ENCODE measurements at regions not wholly inside any gene's neighbourhood (a gene's known extent, or its start where the extent isn't known, plus 50 kb on each side); places are given as distances from the start of the nearest gene placed in this dataset.
"Not testable (repeated sequence)": the region's sequence is repeated elsewhere in the genome, so short reads cannot be mapped to it uniquely, and the experiment has no call there.

GRCh38 chr13:53101883-53102282, 73.3 kb downstream of the OLFM4 start:
- Histone ChIP-seq H3K4me3 (ENCODE audit: low read length) (no peak overlapping the region), H3K36me3 (ENCODE audit: control insufficient read depth, insufficient read depth, low read length) (no peaks in the 10 kb centered on the region), H3K9me3 (ENCODE audit: control insufficient read depth, insufficient read depth, low read length) (no peaks in the 10 kb centered on the region), H3K4me1 (ENCODE audit: control insufficient read depth, insufficient read depth, low read length) (no peaks in the 10 kb centered on the region), H3K27me3 (ENCODE audit: control insufficient read depth, insufficient read depth, low read length) (no peaks in the 10 kb centered on the region), H3K27ac (ENCODE audit: low read length) (no peak overlapping the region)
- no CpG with 5 or more reads among the region's 2 CpGs for WGBS (ENCODE audit: insufficient coverage, insufficient read length)
- DNase-seq (ENCODE audit: low read depth, low spot score): no peak

DNA sequence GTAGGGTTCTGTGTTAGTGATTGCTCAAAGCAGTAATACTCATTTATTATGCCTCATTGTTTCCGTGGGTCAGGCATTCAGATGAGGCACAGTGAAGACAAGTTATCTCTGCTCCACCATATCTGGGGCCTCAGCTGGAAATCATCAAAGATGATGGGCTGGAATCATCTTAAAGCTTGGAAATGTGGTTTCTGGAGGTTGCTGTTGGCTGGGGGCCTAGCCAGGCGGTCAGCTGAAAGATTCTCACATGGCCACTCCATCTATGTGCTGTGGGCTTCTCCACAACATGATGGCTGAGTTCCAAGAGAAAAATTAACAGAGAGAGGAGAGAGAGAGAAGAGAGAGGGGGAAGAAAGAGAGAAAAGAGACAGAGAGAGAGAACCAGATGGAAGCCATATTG, 75.5 kb downstream of the OLFM4 start:
- no peak overlapping the region for H3K4me3 ChIP-seq (ENCODE audit: low read length)
- no peaks in the 10 kb centered on the region for H3K27me3 ChIP-seq (ENCODE audit: control insufficient read depth, insufficient read depth, low read length)
- no CpG with 5 or more reads among the region's 2 CpGs for WGBS (ENCODE audit: insufficient coverage, insufficient read length)
- no peaks in the 10 kb centered on the region for H3K9me3 ChIP-seq (ENCODE audit: control insufficient read depth, insufficient read depth, low read length)
- no peaks in the 10 kb centered on the region for H3K36me3 ChIP-seq (ENCODE audit: control insufficient read depth, insufficient read depth, low read length)
- H3K27ac ChIP-seq (ENCODE audit: low read length): no peak overlapping the region
- H3K4me1 ChIP-seq (ENCODE audit: control insufficient read depth, insufficient read depth, low read length): no peaks in the 10 kb centered on the region
- no peak for DNase-seq (ENCODE audit: low read depth, low spot score)

GRCh38 chr13:53105477-53105876, 76.9 kb downstream of the OLFM4 start:
- Histone ChIP-seq H3K4me3 (ENCODE audit: low read length) (no peak overlapping the region), H3K27me3 (ENCODE audit: control insufficient read depth, insufficient read depth, low read length) (no peaks in the 10 kb centered on the region), H3K27ac (ENCODE audit: low read length) (no peak overlapping the region), H3K4me1 (ENCODE audit: control insufficient read depth, insufficient read depth, low read length) (no peaks in the 10 kb centered on the region), H3K36me3 (ENCODE audit: control insufficient read depth, insufficient read depth, low read length) (no peaks in the 10 kb centered on the region), H3K9me3 (ENCODE audit: control insufficient read depth, insufficient read depth, low read length) (no peaks in the 10 kb centered on the region)
- no CpG with 5 or more reads among the region's 3 CpGs for WGBS (ENCODE audit: insufficient coverage, insufficient read length)
- DNase-seq (ENCODE audit: low read depth, low spot score): no peak

DNA sequence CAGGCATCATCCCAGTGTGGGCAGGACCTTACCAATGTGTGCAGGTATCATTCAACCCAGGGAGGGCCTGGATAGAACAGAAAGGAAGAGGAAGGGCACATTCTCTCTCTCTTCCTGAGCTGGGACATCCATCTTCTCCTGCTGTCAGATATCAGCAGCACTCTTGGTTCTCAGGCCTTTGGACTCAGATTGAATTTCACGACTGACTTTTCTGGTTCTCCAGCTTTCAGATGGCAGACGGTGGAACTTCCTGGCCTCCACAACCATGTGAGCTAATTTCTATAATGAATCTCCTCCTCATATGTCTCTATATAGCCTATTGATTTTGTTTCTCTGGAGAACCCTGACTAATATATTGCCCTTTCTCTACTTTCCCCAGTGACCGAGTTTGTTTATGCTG, 77.3 kb downstream of the OLFM4 start:
- no peak overlapping the region for H3K27ac ChIP-seq (ENCODE audit: low read length)

GRCh38 chr13:53110181-53110580, 81.6 kb downstream of the OLFM4 start:
- DNase-seq (ENCODE audit: low read depth, low spot score): no peak

More for the DNA sequence above, 77.3 kb downstream of the OLFM4 start:
- DNase-seq (ENCODE audit: low read depth, low spot score): no peak
- Histone ChIP-seq H3K27me3 (ENCODE audit: control insufficient read depth, insufficient read depth, low read length) (no peaks in the 10 kb centered on the region), H3K36me3 (ENCODE audit: control insufficient read depth, insufficient read depth, low read length) (no peaks in the 10 kb centered on the region), H3K4me1 (ENCODE audit: control insufficient read depth, insufficient read depth, low read length) (no peaks in the 10 kb centered on the region), H3K9me3 (ENCODE audit: control insufficient read depth, insufficient read depth, low read length) (no peaks in the 10 kb centered on the region), H3K4me3 (ENCODE audit: low read length) (no peak overlapping the region)
- no CpG with 5 or more reads among the region's 3 CpGs for WGBS (ENCODE audit: insufficient coverage, insufficient read length)

DNA sequence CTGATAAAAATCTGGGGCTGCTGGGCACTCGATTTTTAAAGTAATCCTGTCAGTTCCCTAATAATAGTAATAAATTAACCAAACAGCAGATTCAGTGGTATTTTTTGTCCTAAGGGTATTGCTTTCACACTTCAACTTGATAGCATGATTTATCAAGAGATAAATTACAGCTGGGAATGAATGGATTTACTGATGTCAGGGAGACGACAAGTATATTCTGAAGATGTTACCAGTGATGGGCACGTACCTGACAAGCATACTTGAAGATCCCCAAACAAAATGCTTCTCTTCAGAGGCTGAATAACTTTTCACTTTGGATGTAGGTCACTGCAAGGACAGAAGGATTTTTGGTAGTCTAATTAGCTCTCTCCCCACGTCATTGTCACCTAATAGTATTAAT, 82.0 kb downstream of the OLFM4 start:
- H3K27me3 ChIP-seq (ENCODE audit: control insufficient read depth, insufficient read depth, low read length): no peaks in the 10 kb centered on the region
- H3K4me1 ChIP-seq (ENCODE audit: control insufficient read depth, insufficient read depth, low read length): no peaks in the 10 kb centered on the region
- no peaks in the 10 kb centered on the region for H3K36me3 ChIP-seq (ENCODE audit: control insufficient read depth, insufficient read depth, low read length)
- no peak overlapping the region for H3K27ac ChIP-seq (ENCODE audit: low read length)
- H3K4me3 ChIP-seq (ENCODE audit: low read length): no peak overlapping the region
- no peak for DNase-seq (ENCODE audit: low read depth, low spot score)
- no CpG with 5 or more reads among the region's 4 CpGs for WGBS (ENCODE audit: insufficient coverage, insufficient read length)
- no peaks in the 10 kb centered on the region for H3K9me3 ChIP-seq (ENCODE audit: control insufficient read depth, insufficient read depth, low read length)

More at GRCh38 chr13:53110181-53110580, 81.6 kb downstream of the OLFM4 start:
- H3K27ac ChIP-seq (ENCODE audit: low read length): no peak overlapping the region
- no peaks in the 10 kb centered on the region for H3K27me3 ChIP-seq (ENCODE audit: control insufficient read depth, insufficient read depth, low read length)
- no CpG with 5 or more reads among the region's 2 CpGs for WGBS (ENCODE audit: insufficient coverage, insufficient read length)
- no peak overlapping the region for H3K4me3 ChIP-seq (ENCODE audit: low read length)
- no peaks in the 10 kb centered on the region for H3K4me1 ChIP-seq (ENCODE audit: control insufficient read depth, insufficient read depth, low read length)
- no peaks in the 10 kb centered on the region for H3K9me3 ChIP-seq (ENCODE audit: control insufficient read depth, insufficient read depth, low read length)
- H3K36me3 ChIP-seq (ENCODE audit: control insufficient read depth, insufficient read depth, low read length): no peaks in the 10 kb centered on the region

DNA sequence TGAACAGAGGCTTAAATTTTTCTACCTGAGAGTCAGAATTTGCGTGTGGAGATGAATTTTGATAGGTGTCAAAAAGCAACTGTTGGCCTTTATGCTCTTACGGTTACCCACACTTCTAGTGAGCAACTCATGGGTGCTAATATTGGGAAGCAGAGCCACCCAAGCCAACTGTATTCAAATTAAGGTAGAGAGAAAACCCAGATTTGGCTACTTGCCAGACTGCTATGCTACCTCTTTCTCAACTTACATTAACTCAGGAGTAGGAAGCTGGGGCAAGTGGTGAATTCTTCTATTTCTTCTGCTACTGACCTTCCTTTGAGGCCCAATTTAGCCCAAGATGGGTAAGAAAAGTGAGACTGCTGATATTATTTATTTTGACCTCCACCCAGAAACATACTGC, 83.9 kb downstream of the OLFM4 start:
- no peaks in the 10 kb centered on the region for H3K9me3 ChIP-seq (ENCODE audit: control insufficient read depth, insufficient read depth, low read length)
- no peaks in the 10 kb centered on the region for H3K36me3 ChIP-seq (ENCODE audit: control insufficient read depth, insufficient read depth, low read length)
- H3K4me1 ChIP-seq (ENCODE audit: control insufficient read depth, insufficient read depth, low read length): no peaks in the 10 kb centered on the region
- DNase-seq (ENCODE audit: low read depth, low spot score): no peak
- H3K4me3 ChIP-seq (ENCODE audit: low read length): no peak overlapping the region
- H3K27ac ChIP-seq (ENCODE audit: low read length): no peak overlapping the region
- no peaks in the 10 kb centered on the region for H3K27me3 ChIP-seq (ENCODE audit: control insufficient read depth, insufficient read depth, low read length)
- WGBS (ENCODE audit: insufficient coverage, insufficient read length): no CpG with 5 or more reads among the region's 2 CpGs

GRCh38 chr13:53117048-53117447, 88.4 kb downstream of the OLFM4 start:
- not testable (repeated sequence) for H3K4me1 ChIP-seq (ENCODE audit: control insufficient read depth, insufficient read depth, low read length); DNase-seq (ENCODE audit: low read depth, low spot score); H3K27me3 ChIP-seq (ENCODE audit: control insufficient read depth, insufficient read depth, low read length); H3K9me3 ChIP-seq (ENCODE audit: control insufficient read depth, insufficient read depth, low read length); H3K36me3 ChIP-seq (ENCODE audit: control insufficient read depth, insufficient read depth, low read length); H3K4me3 ChIP-seq (ENCODE audit: low read length); H3K27ac ChIP-seq (ENCODE audit: low read length)
- WGBS (ENCODE audit: insufficient coverage, insufficient read length): no CpG with 5 or more reads among the region's 1 CpG

GRCh38 chr13:53121131-53121773, 92.6 kb downstream of the OLFM4 start:
- H3K4me1 ChIP-seq (ENCODE audit: control insufficient read depth, insufficient read depth, low read length): no peaks in the 10 kb centered on the region
- no peak overlapping the region for H3K27ac ChIP-seq (ENCODE audit: low read length)
- no peaks in the 10 kb centered on the region for H3K27me3 ChIP-seq (ENCODE audit: control insufficient read depth, insufficient read depth, low read length)
- H3K9me3 ChIP-seq (ENCODE audit: control insufficient read depth, insufficient read depth, low read length): 0 out of 2 replicates have a peak, but pooled peaks cover 1% of the 10 kb centered on the region
- H3K36me3 ChIP-seq (ENCODE audit: control insufficient read depth, insufficient read depth, low read length): no peaks in the 10 kb centered on the region
- DNase-seq (ENCODE audit: low read depth, low spot score): no peak
- WGBS (ENCODE audit: insufficient coverage, insufficient read length): no CpG with 5 or more reads among the region's 1 CpG
- no peak overlapping the region for H3K4me3 ChIP-seq (ENCODE audit: low read length)

GRCh38 chr13:53121919-53122318, 93.3 kb downstream of the OLFM4 start:
- H3K9me3 ChIP-seq (ENCODE audit: control insufficient read depth, insufficient read depth, low read length): 0 out of 2 replicates have a peak, but pooled peaks cover 1% of the 10 kb centered on the region
- DNase-seq (ENCODE audit: low read depth, low spot score): no peak
- H3K36me3 ChIP-seq (ENCODE audit: control insufficient read depth, insufficient read depth, low read length): no peaks in the 10 kb centered on the region
- no peaks in the 10 kb centered on the region for H3K4me1 ChIP-seq (ENCODE audit: control insufficient read depth, insufficient read depth, low read length)
- WGBS (ENCODE audit: insufficient coverage, insufficient read length): no CpG with 5 or more reads among the region's 2 CpGs
- H3K4me3 ChIP-seq (ENCODE audit: low read length): no peak overlapping the region
- H3K27ac ChIP-seq (ENCODE audit: low read length): no peak overlapping the region
- H3K27me3 ChIP-seq (ENCODE audit: control insufficient read depth, insufficient read depth, low read length): no peaks in the 10 kb centered on the region

DNA sequence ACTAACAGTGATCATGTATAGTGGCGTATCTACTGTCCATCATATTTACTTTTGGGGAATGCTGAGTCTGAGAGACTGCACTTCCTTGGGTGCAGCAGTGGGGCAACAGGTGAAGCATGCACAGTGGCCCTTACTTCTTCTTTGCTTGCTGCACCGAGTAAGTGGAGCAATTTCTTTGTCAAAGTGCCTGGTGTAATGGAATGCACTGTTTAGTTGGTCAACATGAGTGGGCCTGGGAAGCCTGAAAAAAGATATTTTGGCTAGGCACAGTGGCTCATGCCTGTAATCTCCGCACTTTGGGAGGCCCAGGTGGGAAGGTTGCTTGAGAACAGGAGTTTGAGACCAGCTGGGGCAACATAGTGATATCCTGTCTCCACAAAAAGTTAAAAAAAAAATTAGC, 94.9 kb downstream of the OLFM4 start:
- Histone ChIP-seq H3K36me3 (ENCODE audit: control insufficient read depth, insufficient read depth, low read length) (no peaks in the 10 kb centered on the region), H3K4me3 (ENCODE audit: low read length) (no peak overlapping the region), H3K9me3 (ENCODE audit: control insufficient read depth, insufficient read depth, low read length) (no peaks in the 10 kb centered on the region), H3K27ac (ENCODE audit: low read length) (no peak overlapping the region), H3K27me3 (ENCODE audit: control insufficient read depth, insufficient read depth, low read length) (no peaks in the 10 kb centered on the region), H3K4me1 (ENCODE audit: control insufficient read depth, insufficient read depth, low read length) (no peaks in the 10 kb centered on the region)
- WGBS (ENCODE audit: insufficient coverage, insufficient read length): no CpG with 5 or more reads among the region's 3 CpGs
- no peak for DNase-seq (ENCODE audit: low read depth, low spot score)
